ENCODE measurements at regions not wholly inside any gene's neighbourhood (a gene's known extent, or its start where the extent isn't known, plus 50 kb on each side); places are given as distances from the start of the nearest gene placed in this dataset.

DNA sequence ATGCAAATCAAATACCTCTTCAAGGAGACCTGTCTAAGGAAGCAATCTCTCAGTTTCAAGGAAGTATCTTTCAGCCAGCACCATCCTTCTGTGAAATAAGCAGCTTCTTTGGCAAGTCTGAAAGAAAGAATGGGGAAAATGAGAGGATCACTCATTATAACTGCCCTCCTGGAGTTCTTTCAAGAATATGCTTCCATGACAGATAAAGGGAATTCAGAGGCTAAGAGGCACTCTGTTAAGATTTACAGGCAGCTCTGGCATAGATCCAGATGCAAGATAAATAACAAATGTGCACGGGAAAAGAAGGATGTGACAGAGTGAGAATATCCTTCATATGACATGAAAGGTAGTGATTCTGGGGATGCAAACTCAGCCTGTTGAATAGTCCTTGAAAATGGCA lies 348.2 kb upstream of the CCNG1 start:
- TF ChIP-seq, protein P1, sequence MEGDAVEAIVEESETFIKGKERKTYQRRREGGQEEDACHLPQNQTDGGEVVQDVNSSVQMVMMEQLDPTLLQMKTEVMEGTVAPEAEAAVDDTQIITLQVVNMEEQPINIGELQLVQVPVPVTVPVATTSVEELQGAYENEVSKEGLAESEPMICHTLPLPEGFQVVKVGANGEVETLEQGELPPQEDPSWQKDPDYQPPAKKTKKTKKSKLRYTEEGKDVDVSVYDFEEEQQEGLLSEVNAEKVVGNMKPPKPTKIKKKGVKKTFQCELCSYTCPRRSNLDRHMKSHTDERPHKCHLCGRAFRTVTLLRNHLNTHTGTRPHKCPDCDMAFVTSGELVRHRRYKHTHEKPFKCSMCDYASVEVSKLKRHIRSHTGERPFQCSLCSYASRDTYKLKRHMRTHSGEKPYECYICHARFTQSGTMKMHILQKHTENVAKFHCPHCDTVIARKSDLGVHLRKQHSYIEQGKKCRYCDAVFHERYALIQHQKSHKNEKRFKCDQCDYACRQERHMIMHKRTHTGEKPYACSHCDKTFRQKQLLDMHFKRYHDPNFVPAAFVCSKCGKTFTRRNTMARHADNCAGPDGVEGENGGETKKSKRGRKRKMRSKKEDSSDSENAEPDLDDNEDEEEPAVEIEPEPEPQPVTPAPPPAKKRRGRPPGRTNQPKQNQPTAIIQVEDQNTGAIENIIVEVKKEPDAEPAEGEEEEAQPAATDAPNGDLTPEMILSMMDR (IDR thresholded peaks at IDR 0.05) = no peak
- no peak for TF ChIP-seq POLR2A (IDR thresholded peaks at IDR 0.05)
